HG03066 (cell line): ENCODE measurements at regions not wholly inside any gene's neighbourhood (a gene's known extent, or its start where the extent isn't known, plus 50 kb on each side); places are given as distances from the start of the nearest gene placed in this dataset.
"Not testable (repeated sequence)": the region's sequence is repeated elsewhere in the genome, so short reads cannot be mapped to it uniquely, and the experiment has no call there.

ENCODE experiments used
- ATAC-seq: cut with Tn5 transposase; IDR thresholded peaks from one replicate; pipeline ENCODE4 v1.9.1; 2021; ENCODE audit warnings: low read depth; ENCODE audit not compliant: unreplicated experiment

DNA sequence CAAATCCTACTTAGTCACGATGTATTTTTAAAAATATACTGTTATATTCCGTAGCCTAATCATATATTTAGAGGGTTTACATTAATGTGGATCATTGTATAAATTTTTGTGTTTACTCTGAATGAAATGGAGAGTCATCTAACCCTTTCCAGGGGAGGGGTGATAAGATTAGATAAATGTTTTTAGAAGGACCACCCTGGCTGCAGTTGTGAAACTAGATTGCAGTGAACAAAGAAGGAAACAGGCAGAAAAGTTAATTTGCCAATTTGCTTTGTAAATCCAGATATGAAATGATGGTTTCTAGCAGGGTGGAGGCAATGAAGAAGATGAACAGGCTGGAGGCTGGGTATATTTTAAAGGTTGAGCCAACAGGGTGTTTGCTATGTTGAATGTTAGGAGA is 477.7 kb upstream of the ZMIZ1 start:
- ATAC-seq, result no peak

- ATAC-seq, result no peak
These were observed 474.1 kb upstream of the ZMIZ1 start for GRCh38 chr10:78594559-78595268.

GRCh38 chr10:78595269-78595619 is 473.5 kb upstream of the ZMIZ1 start:
- ATAC-seq, result no peak

GRCh38 chr10:78596556-78596955 is 472.2 kb upstream of the ZMIZ1 start:
- no peak for ATAC-seq

DNA sequence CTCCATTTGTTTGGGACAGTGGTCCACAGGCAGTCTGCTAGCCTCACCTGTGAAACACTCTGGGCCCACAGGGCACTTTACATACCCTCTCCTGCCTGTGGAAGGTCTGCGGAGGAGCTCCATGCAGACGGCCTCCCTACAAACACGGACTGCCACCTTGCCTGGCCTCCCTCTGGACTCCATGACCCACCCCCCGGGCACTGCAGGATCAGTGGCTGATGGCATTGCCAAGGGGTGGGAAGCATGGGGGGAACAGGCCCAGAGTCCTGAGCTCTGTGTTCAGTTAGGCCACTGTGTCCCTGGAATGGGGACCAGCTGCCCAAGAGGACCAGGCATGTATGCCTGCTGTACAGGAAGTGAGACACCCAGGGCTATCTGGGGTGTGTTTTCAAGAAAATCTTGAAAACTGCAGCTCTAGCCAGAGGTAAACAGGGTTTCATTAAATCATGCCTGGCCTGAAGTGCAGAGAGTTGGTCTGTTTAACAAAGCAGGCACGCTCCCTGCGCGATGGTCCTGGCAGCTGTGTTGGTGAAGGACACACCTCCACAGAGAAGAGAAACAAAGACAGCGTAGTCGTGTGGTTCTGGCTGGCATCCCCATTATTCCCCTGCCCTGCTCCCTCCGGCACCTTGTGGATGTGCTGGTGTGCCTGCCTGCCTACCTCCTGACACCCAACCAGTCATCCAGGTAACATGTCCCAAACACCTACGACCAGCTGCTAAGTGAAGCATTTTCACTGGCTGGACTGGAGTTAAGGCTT is 470.8 kb upstream of the ZMIZ1 start:
- no peak for ATAC-seq

DNA sequence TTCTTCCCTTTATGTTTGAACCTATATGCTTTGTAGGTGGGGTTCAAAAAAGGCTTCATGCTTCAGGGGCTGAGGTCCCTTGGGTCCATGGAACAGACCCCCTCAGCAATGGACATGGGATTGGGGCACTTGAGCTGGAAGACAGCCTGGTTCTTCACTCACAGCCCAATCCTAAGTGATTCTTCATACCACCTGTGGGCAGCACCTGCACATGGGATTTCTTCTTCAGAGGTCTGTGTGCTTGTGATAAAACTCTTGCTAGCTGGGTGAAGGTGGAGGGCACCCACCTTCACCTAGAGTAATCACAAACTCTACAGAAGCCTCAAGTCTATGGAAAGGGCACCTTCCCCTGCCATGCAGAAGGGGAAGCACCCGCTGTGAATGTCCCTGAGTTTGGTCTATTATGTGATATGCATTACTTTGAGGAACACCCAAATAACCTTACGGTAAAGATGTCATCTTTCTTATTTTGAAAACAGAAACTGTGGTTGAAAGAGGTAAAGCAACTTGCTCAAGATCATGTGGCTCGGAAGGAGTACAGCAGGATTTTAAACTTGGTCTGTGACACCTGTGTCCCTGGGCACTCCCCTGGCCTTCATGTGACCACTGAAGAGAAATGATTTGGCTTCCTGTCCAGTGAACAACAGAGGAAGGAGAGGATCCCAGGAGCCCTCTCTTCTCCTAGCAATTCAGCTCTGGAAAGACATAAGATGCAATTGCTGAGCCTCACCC is 469.5 kb upstream of the ZMIZ1 start:
- ATAC-seq, result no peak

GRCh38 chr10:78600121-78600665 is 468.6 kb upstream of the ZMIZ1 start:
- no peak for ATAC-seq

DNA sequence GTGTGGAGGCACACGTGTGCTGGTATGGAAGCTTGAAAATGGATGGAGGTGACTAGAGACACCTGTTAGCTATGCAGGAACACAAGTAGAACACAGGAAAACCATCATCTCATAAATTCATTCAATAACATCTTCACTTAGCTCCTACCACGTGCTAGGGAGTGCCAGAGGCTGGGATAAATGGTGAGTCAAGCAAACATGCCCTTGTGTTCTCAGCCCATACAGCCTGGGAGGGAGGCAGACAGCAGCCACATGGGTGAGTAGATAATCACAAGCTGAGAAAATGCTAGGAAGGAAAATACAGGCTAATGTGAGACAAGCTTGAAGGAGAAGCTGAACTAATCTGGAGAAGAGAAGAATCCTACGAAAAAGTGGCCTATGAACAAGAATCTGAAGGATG is 468.0 kb upstream of the ZMIZ1 start:
- ATAC-seq, result no peak

- ATAC-seq, result no peak
These were observed 466.4 kb upstream of the ZMIZ1 start for GRCh38 chr10:78602201-78602932.

GRCh38 chr10:78604286-78604685 is 464.5 kb upstream of the ZMIZ1 start:
- ATAC-seq, result no peak

- no peak for ATAC-seq
These were observed 464.0 kb upstream of the ZMIZ1 start for GRCh38 chr10:78604721-78605120.

DNA sequence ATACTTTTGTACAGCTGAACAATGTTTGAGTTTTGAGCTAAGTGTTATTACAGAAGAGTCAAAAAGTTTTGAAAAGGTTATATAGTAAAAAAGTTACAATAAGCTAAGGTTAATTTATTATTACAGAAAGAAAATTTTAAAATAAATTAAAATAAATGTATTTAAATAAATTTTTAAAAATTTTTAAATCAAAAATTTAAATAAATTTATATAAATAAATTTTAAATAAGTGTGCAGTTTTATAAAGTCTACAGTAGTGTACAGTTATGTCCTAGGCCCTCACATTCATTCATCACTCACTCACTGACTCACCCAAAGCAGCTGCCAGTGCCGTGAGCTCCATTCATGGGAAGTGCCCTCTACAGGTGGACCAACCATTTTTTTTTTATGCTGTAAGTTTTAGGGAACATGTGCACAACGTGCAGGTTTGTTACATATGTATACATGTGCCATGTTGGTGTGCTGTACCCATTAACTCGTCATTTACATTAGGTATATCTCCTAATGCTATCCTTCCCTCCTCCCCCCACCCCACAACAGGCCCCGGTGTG is 462.9 kb upstream of the ZMIZ1 start:
- ATAC-seq, result no peak

GRCh38 chr10:78606766-78607165 is 462.0 kb upstream of the ZMIZ1 start:
- ATAC-seq, result not testable (repeated sequence)

GRCh38 chr10:78609976-78610375 is 458.8 kb upstream of the ZMIZ1 start:
- ATAC-seq, result no peak

GRCh38 chr10:78613132-78613531 is 455.6 kb upstream of the ZMIZ1 start:
- ATAC-seq, result no peak

DNA sequence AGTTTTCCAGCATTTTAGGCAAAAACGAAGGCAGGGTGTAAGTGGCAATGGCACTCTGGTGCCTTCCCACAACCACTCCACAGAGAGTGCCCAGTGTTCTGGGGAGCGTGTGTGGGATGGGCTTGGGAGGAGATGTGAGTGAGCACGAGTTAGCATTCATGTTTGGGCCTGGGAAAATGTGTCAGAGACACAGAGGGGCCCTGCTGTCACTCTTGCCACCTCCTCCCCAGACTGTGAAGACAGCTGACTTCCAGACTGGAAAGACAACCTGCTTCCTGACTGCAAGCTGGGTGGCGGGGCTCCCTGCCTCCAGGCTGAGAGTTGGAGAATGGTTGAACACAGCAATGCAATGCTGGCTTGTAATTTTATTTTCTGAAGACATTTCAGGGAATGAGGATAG is 454.5 kb upstream of the ZMIZ1 start:
- no peak for ATAC-seq

- no peak for ATAC-seq
These were observed 454.0 kb upstream of the ZMIZ1 start for GRCh38 chr10:78614744-78615143.

- ATAC-seq, result no peak
These were observed 452.6 kb upstream of the ZMIZ1 start for GRCh38 chr10:78616125-78616695.

- ATAC-seq, result no peak
These were observed 451.7 kb upstream of the ZMIZ1 start for GRCh38 chr10:78617115-78617514.

DNA sequence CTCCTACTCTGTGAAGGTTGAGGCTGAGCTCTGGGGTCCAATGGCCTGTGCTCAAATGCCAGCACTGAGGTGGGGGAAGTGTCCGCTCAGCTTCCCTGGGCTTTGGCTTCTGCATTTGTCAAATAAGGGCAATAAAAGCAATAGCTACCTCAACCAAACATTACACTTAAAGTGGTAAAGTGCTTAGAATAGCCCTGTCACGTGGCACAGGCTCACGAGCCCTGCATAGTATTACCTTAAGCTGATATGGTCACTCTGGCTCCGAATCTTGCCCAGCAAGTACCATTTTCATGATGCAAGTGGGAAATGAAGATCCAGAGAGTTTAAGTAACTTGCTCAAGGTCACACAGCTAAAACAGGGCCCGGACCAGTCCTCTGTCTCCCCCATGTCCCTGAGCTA is 451.1 kb upstream of the ZMIZ1 start:
- no peak for ATAC-seq
